Stimulated activated CD8-positive, alpha-beta memory T cell treated with anti-CD3 and anti-CD28 coated beads, Interleukin-15, amount 100 ng/mL, for 4 hours (primary cell): ENCODE measurements at regions not wholly inside any gene's neighbourhood (a gene's known extent, or its start where the extent isn't known, plus 50 kb on each side); places are given as distances from the start of the nearest gene placed in this dataset.
"Not testable (repeated sequence)": the region's sequence is repeated elsewhere in the genome, so short reads cannot be mapped to it uniquely, and the experiment has no call there.

Source experiments
- DNase-seq, 2 donors: peaks; one replicate each; pipeline ENCODE4 v3.0.0-alpha.2; 2020; ENCODE audit warnings: low read depth in 2 of 2

DNA sequence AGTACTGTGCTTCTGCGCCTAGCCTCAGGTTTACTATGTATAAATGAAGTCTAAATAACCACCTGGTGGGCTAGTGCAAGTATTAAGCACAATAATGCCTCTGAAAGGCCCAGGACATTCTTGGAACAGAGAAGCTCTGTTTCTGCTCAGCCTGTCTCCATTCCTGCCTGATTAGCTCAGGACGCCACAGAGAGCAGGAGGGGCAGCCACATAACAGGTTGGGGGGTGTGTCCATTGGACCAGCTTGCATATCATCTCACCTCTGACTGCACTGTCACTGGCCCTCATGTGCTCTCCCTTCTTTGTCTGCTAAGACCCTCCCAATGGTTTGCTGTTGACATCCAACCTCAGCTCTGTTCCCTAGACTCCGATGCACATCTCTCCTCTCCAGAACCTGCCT lies 52.8 kb upstream of the IKZF1 start:
- DNase-seq, result no peak

DNA sequence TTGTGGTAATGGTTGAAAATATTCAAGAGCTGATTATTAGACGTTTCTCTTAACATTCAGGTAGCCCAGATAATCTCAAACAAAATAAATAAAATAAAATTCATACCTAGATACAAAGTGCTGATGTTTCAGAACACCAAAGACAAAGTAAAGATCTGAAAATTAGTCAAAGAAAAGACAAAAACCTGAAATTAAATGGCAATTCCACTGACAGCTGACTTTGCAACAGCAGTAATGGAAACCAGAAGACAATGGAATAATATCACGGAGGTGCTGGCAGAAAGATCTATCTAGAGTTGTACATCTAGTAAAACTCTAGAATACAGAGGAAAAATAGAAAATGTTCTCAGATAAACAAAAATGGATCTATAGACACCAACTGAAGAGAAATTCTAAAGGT lies 58.0 kb upstream of the IKZF1 start:
- no peak for DNase-seq

GRCh38 chr7:50242111-50242510 lies 62.4 kb upstream of the IKZF1 start:
- DNase-seq, result not testable (repeated sequence)

DNA sequence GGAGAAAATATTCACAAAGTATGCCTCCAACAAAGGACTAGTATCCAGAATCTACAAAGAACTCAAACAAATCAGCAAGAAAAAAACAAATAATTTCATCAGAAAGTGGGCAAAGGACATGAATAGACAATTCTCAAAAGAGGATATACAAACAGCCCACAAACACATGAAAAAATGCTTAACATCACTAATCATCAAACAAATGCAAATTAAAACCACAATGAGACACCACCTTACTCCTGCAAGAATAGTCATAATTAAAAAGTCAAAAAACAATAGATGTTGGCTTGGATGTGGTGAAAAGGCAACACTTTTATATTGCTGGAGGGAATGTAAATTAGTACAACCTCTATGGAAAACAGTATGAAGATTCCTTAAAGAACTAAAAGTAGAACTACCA lies 63.8 kb upstream of the IKZF1 start:
- not testable (repeated sequence) for DNase-seq

GRCh38 chr7:50229964-50230363 lies 74.6 kb upstream of the IKZF1 start:
- no peak for DNase-seq

DNA sequence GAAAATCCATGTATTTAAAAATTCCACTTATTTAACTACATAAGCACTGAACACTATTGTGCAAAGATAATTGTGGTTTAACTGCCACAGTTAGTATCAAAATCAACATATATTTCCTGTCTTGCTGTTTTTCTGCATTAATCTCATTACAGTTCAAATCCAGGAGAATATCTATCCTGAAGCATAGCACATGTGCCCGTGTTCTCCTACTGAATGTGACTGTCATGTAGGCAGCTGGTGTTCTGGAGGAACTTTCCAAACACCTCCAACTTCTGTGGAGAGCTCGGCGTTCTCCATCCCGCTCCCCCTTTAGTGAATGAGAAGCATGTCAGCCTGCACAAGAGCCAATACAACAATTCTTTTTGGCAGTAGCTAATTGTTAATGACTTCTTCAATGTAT lies 76.4 kb upstream of the IKZF1 start:
- DNase-seq, result no peak

DNA sequence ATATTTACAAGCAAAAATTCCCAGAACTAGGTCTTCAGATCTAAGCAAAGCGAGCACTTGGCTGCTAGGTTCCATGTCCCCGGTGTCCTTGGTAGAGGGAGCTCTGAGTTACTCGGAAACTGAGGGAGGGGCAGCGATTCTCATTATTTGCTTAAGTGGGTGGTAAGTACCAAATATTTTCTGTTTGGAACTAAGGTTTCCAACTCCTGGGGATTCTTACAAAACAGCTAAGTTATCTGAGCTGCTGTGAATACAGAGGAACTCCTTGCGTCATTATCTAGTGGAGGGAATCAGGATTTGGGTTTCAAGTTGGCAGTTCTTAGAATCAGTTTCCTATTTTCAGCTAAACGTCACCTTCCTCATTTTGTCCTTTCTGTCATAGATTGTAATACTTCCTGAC lies 76.8 kb upstream of the IKZF1 start:
- no peak for DNase-seq

GRCh38 chr7:50226669-50227068 lies 77.8 kb upstream of the IKZF1 start:
- no peak for DNase-seq

- DNase-seq, result no peak
Measured at GRCh38 chr7:50226145-50226544, 78.4 kb upstream of the IKZF1 start.

DNA sequence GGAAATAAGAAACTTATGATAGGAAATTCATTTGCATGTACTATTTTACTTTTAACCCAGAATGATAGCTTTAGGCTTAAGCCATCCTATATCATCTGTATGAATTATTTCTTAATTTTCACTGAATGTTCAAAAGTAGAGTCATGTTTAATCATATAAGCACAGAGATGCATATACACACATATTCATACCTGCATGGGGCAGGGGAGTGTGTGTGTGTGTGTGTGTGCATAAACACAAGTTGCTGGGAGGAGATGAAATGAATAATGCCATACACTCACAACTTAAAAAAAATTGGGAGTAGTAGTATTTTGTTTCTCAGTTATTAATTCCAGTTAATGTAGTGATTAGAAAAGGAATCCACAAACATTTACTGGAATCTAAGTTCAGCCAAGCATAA lies 83.1 kb upstream of the IKZF1 start:
- no peak for DNase-seq

DNA sequence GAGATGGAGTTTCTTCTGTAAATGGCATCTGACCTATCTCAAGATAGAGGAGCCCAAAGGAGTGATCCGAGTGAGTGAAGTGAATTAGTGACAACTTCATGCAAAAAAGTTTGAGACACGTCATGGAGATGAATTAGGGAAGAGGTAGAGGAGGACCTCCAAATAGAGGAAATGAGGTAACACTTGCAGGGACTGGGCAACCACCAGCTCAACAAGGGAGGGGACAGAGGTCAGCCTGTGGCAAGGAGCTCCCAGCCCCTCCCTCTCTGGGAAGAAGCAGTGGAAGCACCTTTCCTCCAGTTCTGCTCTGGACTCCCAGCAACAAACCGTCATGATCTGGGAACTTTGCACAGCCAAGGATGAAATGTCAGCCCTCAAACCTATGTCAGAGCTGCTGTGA lies 83.5 kb upstream of the IKZF1 start:
- no peak for DNase-seq

DNA sequence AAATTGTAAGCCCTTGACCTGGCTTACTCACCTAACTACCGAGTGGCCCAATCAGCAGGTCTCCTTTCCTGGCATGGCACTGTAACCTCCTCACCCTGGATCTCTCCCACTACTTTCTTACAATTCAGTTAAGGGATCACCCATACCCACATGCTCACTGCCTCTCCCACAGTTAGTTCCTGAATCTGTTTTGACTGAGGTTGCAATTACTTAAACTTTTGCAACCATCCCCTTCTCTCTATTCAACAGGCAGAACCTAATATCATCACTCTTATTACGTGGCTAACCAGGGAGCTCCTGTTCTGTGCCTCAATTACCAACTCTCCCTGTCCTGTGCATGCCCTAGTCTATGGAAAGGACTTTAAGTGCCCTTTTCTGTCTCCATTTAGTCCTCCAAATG lies 84.2 kb upstream of the IKZF1 start:
- DNase-seq, result no peak

DNA sequence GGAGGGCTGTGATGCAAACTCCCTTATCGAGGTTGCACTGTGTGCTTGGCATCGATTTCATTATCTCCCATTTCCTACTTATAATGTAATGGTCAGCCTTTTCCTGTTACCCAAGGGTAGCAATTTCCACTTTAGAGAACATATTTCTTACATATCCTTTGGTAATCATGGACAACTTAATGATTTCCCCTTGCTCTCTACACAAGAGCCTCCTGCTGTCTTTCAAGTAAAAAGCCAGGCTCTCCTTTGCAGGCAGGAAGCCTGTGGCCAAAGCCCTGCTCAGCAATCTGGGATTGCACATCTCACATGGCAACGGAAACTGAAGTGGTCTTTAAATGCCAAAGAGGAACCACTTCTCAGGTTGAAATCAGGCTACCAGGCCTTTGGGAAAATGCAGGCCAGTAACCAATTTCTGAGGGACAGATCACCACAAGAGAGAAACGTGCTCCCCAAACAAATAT lies 86.7 kb upstream of the IKZF1 start:
- no peak for DNase-seq

DNA sequence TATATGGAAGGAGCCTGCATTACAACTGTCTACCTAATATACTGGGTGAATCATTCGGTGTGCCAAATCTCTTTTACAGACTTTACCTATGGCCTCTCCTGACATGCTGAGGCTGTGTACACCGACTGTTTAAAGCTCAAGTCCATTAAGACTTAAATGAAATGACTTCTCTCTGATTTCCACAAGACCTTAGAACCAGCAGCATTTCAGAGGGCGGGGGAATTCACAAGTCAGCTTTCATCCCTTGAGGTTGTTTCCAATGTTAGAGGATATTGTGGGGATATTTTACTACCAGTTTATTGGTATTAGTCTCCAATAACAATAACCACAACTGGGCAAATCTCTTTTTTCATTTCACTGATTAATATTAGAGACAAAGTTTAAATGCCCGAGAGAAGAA lies 87.1 kb upstream of the IKZF1 start:
- no peak for DNase-seq

- DNase-seq, result no peak
Measured at GRCh38 chr7:50216626-50217025, 87.9 kb upstream of the IKZF1 start.

DNA sequence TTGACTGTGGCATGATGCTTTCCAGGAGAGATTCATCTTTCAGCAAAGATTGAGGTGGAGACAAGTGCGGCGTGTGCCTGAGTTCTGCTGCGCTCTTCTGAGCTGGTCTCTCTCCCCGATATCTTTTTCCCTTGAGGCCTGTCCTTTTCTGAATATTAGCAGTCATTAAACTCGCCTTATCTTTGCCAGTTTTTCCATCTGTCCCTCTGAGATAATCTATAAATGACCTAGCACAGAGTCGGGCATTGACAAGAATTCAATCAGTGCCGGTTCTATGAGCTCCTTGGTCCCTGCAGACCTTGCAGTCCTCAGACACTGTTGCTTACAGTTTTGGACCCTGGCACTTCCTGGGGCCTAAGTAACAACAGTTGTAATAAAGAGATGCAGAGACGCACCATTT lies 89.7 kb upstream of the IKZF1 start:
- DNase-seq, result no peak

- no peak for DNase-seq
Measured at GRCh38 chr7:50214126-50214670, 90.3 kb upstream of the IKZF1 start.

DNA sequence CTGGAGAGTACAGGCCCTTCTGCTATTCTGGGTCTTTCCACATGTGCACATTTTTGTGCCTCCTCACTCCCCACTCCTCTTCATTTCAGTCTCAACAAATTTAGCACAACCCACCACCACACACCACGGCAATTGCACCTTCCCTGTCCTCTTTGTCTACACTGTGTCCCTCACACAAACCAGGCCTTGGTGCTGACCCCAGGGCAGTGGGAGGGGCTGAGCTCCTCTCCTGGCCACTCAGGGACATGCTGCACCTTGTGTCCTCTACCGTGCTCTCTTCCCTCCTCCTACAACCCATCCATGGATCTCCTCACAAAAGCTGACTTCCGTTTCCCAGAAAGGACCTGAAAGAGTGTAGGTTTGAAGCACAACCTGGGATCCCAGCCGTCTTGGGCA lies 90.9 kb upstream of the IKZF1 start:
- no peak for DNase-seq

DNA sequence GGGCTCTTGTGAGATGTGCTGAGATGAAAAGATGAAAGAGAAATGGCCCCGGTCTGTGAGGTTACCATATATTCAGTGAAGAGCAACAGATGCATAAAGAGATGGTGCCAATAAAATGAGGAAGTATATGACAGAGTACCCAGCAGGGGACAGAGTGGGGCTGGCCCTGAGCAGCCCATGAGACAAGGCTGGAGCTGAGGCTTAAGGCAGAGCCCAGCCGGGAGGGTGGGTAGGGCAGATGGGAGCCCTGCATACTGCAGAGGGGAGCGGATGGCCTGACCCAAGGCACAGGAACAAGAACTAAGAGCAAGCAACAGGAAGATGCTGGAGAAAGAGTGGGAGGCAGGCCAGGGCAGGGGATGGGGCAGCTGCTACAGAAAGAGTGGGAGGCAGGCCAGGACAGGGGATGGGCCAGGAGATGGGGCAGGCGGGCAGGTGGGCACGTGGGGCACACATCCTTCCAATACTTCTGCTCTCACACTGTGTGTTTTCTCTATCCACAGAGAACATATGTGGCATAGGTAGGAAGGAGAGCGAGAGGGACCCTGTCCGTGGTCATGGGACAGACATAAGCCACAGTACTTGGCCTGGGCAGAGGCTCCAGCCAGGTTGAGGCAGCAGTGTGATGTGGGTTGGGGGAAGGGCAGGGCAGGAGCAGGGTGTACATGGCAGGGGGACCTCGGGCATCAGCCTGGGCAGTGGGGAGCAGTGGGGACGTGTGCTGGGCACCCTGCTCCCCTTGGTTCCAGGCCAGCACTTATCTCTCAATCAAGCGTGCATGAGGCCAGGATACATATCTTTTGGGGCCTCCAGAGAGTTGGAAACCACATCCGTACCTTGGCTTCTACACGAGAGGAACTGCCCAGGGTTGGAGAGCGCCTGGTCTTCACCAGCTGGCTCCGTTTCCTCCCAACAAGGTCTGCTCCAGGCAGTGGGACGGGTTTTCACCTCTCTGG lies 91.6 kb upstream of the IKZF1 start:
- no peak for DNase-seq

- DNase-seq, result no peak
Measured at GRCh38 chr7:50212016-50212325, 92.5 kb upstream of the IKZF1 start.

- DNase-seq, result no peak
Measured at GRCh38 chr7:50211130-50212015, 93.1 kb upstream of the IKZF1 start.

DNA sequence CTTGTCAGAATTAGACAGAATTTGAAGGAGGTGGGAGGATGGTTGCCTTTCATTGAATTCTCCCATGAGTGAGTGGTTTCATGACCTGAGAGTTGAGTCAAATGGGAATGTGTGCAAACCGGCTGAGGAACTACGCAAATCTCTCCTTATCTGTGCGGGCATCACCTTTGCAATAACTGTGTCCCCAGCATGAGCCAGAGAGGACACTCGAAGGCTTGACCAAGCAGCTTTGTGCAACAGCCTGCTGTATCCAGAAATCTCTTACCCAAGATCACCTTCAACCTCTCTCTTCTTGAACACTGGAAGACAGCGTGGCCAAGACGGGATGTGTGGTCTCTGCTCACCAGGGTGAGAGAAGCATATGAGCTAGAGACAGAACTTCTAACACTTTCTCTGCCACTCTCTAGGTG lies 93.8 kb upstream of the IKZF1 start:
- no peak for DNase-seq
